C4-2B (cell line): ENCODE measurements at regions not wholly inside any gene's neighbourhood (a gene's known extent, or its start where the extent isn't known, plus 50 kb on each side); places are given as distances from the start of the nearest gene placed in this dataset.

Source experiments
- CTCF ChIP-seq: fragments of 450-650 bp; conservative IDR thresholded peaks from 2 replicates; pipeline ENCODE4 v1.5.1; 2017; ENCODE audit warnings: mild to moderate bottlenecking
- ZFX ChIP-seq: fragments of 450-650 bp; IDR thresholded peaks from 2 replicates; pipeline ENCODE4 v1.6.1; 2017

GRCh38 chr5:62097361-62097760, 208.6 kb upstream of the KIF2A start:
- TF ChIP-seq CTCF (no peak), ZFX (no peak)
